ENCODE measurements at regions not wholly inside any gene's neighbourhood (a gene's known extent, or its start where the extent isn't known, plus 50 kb on each side); places are given as distances from the start of the nearest gene placed in this dataset.

- ATAC-seq (no peak), DNase-seq (no peak)
- Histone ChIP-seq H3K4me3 (no peak overlapping the region), H3K36me3 (no peaks in the 10 kb centered on the region), H3K27ac (no peak overlapping the region), H3K27me3 (no peaks in the 10 kb centered on the region), H3K4me1 (peaks cover 0 to 14% of the 10 kb centered on the region in 2 donors), H3K9me3 (no peaks in the 10 kb centered on the region)
- in situ Hi-C loops (cut with MboI; ENCODE audit: low sequenced_read_pairs in 4 of 4) (no loop called here), intact Hi-C loops (cut with DNase I; ENCODE audit: low total_unique reads) (loop anchor here (10.0 kb wide), 1 partner anchor 589 kb away; no protein-coding TSS in a partner anchor)
- TF ChIP-seq POLR2A (IDR thresholded peaks at IDR 0.05) = no peak
- TF ChIP-seq CTCF (IDR thresholded peaks at IDR 0.05 in 4 of 5, conservative IDR thresholded peaks at IDR 0.05 in 1 of 5) = no peak
Observed at GRCh38 chr6:14804001-14804784, 441.7 kb upstream of the JARID2 start.

- Histone ChIP-seq H3K27me3 (no peaks in the 10 kb centered on the region), H3K4me1 (peaks cover 0 to 14% of the 10 kb centered on the region in 2 donors), H3K36me3 (no peaks in the 10 kb centered on the region), H3K4me3 (no peak overlapping the region), H3K9me3 (no peaks in the 10 kb centered on the region), H3K27ac (peak overlapping the region in 1 of 4 donors; percentile 30)
- TF ChIP-seq CTCF (IDR thresholded peaks at IDR 0.05 in 4 of 5, conservative IDR thresholded peaks at IDR 0.05 in 1 of 5) (no peak), POLR2A (IDR thresholded peaks at IDR 0.05) (no peak)
- in situ Hi-C loops (cut with MboI; ENCODE audit: low sequenced_read_pairs in 4 of 4) = no loop called here
- DNase-seq (peak; percentile 27 to 31), ATAC-seq (peak; percentile 22 to 28)
- intact Hi-C loops (cut with DNase I; ENCODE audit: low total_unique reads) = loop anchor here (10.0 kb wide), 1 partner anchor 590 kb away; no protein-coding TSS in a partner anchor
Observed at GRCh38 chr6:14804785-14805210, 441.1 kb upstream of the JARID2 start.

- intact Hi-C loops (cut with DNase I; ENCODE audit: low total_unique reads) = loop anchor here (10.0 kb wide), 1 partner anchor 591 kb away; no protein-coding TSS in a partner anchor
- no peak for ATAC-seq
- TF ChIP-seq POLR2A (IDR thresholded peaks at IDR 0.05) = no peak
- no peak for TF ChIP-seq CTCF (IDR thresholded peaks at IDR 0.05 in 4 of 5, conservative IDR thresholded peaks at IDR 0.05 in 1 of 5)
- Histone ChIP-seq H3K27me3 (no peaks in the 10 kb centered on the region), H3K36me3 (no peaks in the 10 kb centered on the region), H3K4me3 (no peak overlapping the region), H3K27ac (no peak overlapping the region), H3K9me3 (no peaks in the 10 kb centered on the region), H3K4me1 (peaks cover 0 to 8% of the 10 kb centered on the region in 2 donors)
- no peak for DNase-seq
- in situ Hi-C loops (cut with MboI; ENCODE audit: low sequenced_read_pairs in 4 of 4) = no loop called here
Observed at GRCh38 chr6:14806101-14806500, 439.8 kb upstream of the JARID2 start.

- Histone ChIP-seq H3K36me3 (no peaks in the 10 kb centered on the region), H3K9me3 (no peaks in the 10 kb centered on the region), H3K27ac (no peak overlapping the region), H3K4me1 (peaks cover 0 to 8% of the 10 kb centered on the region in 2 donors), H3K27me3 (no peaks in the 10 kb centered on the region), H3K4me3 (no peak overlapping the region)
- no peak for TF ChIP-seq POLR2A (IDR thresholded peaks at IDR 0.05)
- no peak for TF ChIP-seq CTCF (IDR thresholded peaks at IDR 0.05 in 4 of 5, conservative IDR thresholded peaks at IDR 0.05 in 1 of 5)
- intact Hi-C loops (cut with DNase I; ENCODE audit: low total_unique reads) = loop anchor here (10.0 kb wide), 1 partner anchor 592 kb away; no protein-coding TSS in a partner anchor
- no peak for ATAC-seq
- no peak for DNase-seq
- in situ Hi-C loops (cut with MboI; ENCODE audit: low sequenced_read_pairs in 4 of 4) = no loop called here
Observed at GRCh38 chr6:14807130-14807529, 438.7 kb upstream of the JARID2 start.
